Spleen (tissue), 7 donors: ENCODE measurements at regions not wholly inside any gene's neighbourhood (a gene's known extent, or its start where the extent isn't known, plus 50 kb on each side); places are given as distances from the start of the nearest gene placed in this dataset.

ENCODE experiments used
- POLR2A ChIP-seq, 3 donors: fragments of 450-650 bp; IDR thresholded peaks; one replicate each; pipeline ENCODE4 v1.5.1; 2017; ENCODE audit warnings: antibody characterized with exemption in 3 of 3, mild to moderate bottlenecking in 1 of 3
- TF ChIP-seq, protein P1 (sequence below), 11 experiments: fragments of 200-600 bp in 7 of 11; fragments of 450-650 bp in 4 of 11; sonication (generic) in 4 of 11; IDR thresholded peaks in 8 of 11; conservative IDR thresholded peaks in 3 of 11; 1 replicate in 7 of 11; 2 replicates in 4 of 11; pipeline versions ENCODE4 v1.4.0 to v1.8.0; 2016 to 2021; ENCODE audit warnings: antibody characterized with exemption in 11 of 11, inconsistent platforms in 4 of 11, mild to moderate bottlenecking in 1 of 11
- donor health status: DM: no; HTN: no; CAD: no; lungs with moderate emphysema.
- donor health status: DM: no; HTN: no; CAD: no.
- donor health status: DM: no; HTN: no; CAD: no.

DNA sequence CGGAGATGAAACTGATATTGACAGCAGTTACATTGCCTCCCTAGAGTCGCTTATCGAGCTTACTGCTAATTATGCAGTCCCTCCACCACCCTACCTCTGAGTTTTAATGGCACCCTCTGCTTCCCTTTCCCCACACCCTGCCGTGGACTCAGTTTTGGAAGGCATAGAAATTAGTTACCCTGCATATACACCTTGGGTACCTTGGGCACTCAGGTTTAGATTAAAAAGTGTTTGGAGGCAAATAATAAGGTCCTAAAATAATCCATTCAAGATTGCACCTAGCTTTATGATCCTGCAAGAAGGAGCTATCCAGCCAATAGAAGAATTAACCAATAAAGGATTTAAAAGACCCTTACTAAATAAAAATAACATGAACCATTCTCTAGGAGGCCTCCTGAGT lies 117.8 kb upstream of the AGBL1 start:
- TF ChIP-seq, protein P1, sequence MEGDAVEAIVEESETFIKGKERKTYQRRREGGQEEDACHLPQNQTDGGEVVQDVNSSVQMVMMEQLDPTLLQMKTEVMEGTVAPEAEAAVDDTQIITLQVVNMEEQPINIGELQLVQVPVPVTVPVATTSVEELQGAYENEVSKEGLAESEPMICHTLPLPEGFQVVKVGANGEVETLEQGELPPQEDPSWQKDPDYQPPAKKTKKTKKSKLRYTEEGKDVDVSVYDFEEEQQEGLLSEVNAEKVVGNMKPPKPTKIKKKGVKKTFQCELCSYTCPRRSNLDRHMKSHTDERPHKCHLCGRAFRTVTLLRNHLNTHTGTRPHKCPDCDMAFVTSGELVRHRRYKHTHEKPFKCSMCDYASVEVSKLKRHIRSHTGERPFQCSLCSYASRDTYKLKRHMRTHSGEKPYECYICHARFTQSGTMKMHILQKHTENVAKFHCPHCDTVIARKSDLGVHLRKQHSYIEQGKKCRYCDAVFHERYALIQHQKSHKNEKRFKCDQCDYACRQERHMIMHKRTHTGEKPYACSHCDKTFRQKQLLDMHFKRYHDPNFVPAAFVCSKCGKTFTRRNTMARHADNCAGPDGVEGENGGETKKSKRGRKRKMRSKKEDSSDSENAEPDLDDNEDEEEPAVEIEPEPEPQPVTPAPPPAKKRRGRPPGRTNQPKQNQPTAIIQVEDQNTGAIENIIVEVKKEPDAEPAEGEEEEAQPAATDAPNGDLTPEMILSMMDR (IDR thresholded peaks at IDR 0.05 in 8 of 11, conservative IDR thresholded peaks at IDR 0.05 in 3 of 11): no peak
- no peak for TF ChIP-seq POLR2A (IDR thresholded peaks at IDR 0.05)
